HepG2 (cell line): ENCODE measurements at regions not wholly inside any gene's neighbourhood (a gene's known extent, or its start where the extent isn't known, plus 50 kb on each side); places are given as distances from the start of the nearest gene placed in this dataset.

Experiments used
- ATAC-seq: fragments of 200-7000 bp; cut with Tn5 transposase; 3 replicates; pipeline ENCODE4 v1.9.1; 2020; ENCODE audit warnings: mild to moderate bottlenecking, moderate library complexity
- BruUV-seq: library from RNA; stranded (reverse); fragments of 400-500 nt; replicated peaks from 2 replicates; lab custom pipeline; 2021; lab: Mats Ljungman, UMichigan
- CTCF ChIA-PET: fragments of 300-600 bp; formaldehyde crosslinking; extraction: SDS; loops from one replicate; lab custom pipeline; 2021; ENCODE audit warnings: low total read pairs, inconsistent platforms, low intra/inter-chr PET ratio; lab: Yijun Ruan, JAX
- POLR2A ChIA-PET: fragments of 350-600 bp; sonication (Branson Sonifier 250); formaldehyde crosslinking; loops from one replicate; lab custom pipeline; 2020; ENCODE audit warnings: antibody characterized with exemption, inconsistent platforms; lab: Yijun Ruan, JAX
- DNase-seq: peaks from one replicate; pipeline ENCODE4 v3.0.0-alpha.2; 2015; ENCODE audit warnings: low spot score
- FAIRE-seq: peaks from 3 replicates; lab custom pipeline; 2011; peaks lifted over from hg19 to GRCh38; lab: Jason Lieb, UNC
- H2AFZ ChIP-seq: one replicate; pipeline ENCODE4 v1.6.1; 2011; ENCODE audit warnings: low read length, inconsistent platforms
- H3K27ac ChIP-seq: fragments of 300-600 bp; 3 replicates; pipeline ENCODE4 v1.8.0; 2011; ENCODE audit warnings: mixed run types, mild to moderate bottlenecking, mixed read lengths, low read length, inconsistent platforms; ENCODE audit not compliant: insufficient read depth; ENCODE audit errors: extremely low read length
- H3K27me3 ChIP-seq, 2 experiments: fragments of 200-600 bp in 1 of 2; 2 replicates in 1 of 2; 3 replicates in 1 of 2; pipeline versions ENCODE4 v1.6.0 to v1.8.0; 2011; ENCODE audit warnings: low read length in 2 of 2, mild to moderate bottlenecking in 2 of 2, moderate library complexity in 2 of 2, inconsistent platforms in 1 of 2; ENCODE audit not compliant: insufficient read depth in 2 of 2, control insufficient read depth in 1 of 2
- H3K36me3 ChIP-seq, 2 experiments: fragments of 200-600 bp in 1 of 2; replicated peaks in 1 of 2; 2 replicates in 1 of 2; 3 replicates in 1 of 2; pipeline versions ENCODE4 v1.5.1 to v1.8.0; 2011; ENCODE audit warnings: low read length in 2 of 2, inconsistent platforms in 1 of 2; ENCODE audit not compliant: insufficient read depth in 2 of 2, control insufficient read depth in 1 of 2
- H3K4me1 ChIP-seq: 2 replicates; pipeline ENCODE4 v1.5.1; 2012; ENCODE audit warnings: low read length, inconsistent platforms; ENCODE audit not compliant: insufficient read depth
- H3K4me2 ChIP-seq: 2 replicates; pipeline ENCODE4 v1.6.0; 2011; ENCODE audit warnings: low read depth, low read length, inconsistent platforms
- H3K4me3 ChIP-seq, 3 experiments: fragments of 200-600 bp in 1 of 3; sonication (generic), shearing (Covaris generic) in 1 of 3; replicated peaks in 1 of 3; 2 replicates each; pipeline ENCODE4 v1.5.1; 2011 to 2016; ENCODE audit warnings: low read length in 3 of 3, inconsistent platforms in 2 of 3, low read depth in 2 of 3, mild to moderate bottlenecking in 2 of 3, control low read depth in 1 of 3, mixed read lengths in 1 of 3; ENCODE audit not compliant: insufficient read depth in 1 of 3
- H3K79me2 ChIP-seq: one replicate; pipeline ENCODE4 v1.6.1; 2011; ENCODE audit warnings: low read length, inconsistent platforms; ENCODE audit not compliant: insufficient read depth
- H3K9ac ChIP-seq: 2 replicates; pipeline ENCODE4 v1.6.0; 2011; ENCODE audit warnings: mild to moderate bottlenecking, low read depth, low read length, inconsistent platforms; ENCODE audit not compliant: insufficient read depth
- H3K9me3 ChIP-seq: 2 replicates; pipeline ENCODE4 v1.5.1; 2012; ENCODE audit warnings: mild to moderate bottlenecking, low read length
- H4K20me1 ChIP-seq: 2 replicates; pipeline ENCODE4 v1.6.0; 2011; ENCODE audit warnings: inconsistent platforms, mild to moderate bottlenecking, low read length, moderate library complexity; ENCODE audit not compliant: insufficient read depth
- BCLAF1 ChIP-seq: fragments of 450-650 bp; IDR thresholded peaks from 2 replicates; pipeline ENCODE4 v1.6.1; 2017; ENCODE audit warnings: mild to moderate bottlenecking
- E2F1 ChIP-seq: sonication (generic); formaldehyde crosslinking; IDR thresholded peaks from 2 replicates; pipeline ENCODE4 v1.5.0; 2020; ENCODE audit warnings: missing genetic modification reagents
- EHMT2 ChIP-seq: fragments of 200-600 bp; sonication (generic); IDR thresholded peaks from 2 replicates; pipeline ENCODE4 v1.7.0; 2017; ENCODE audit warnings: antibody characterized with exemption, low read depth, low read length, borderline replicate concordance
- FOXK2 ChIP-seq: fragments of 450-650 bp; IDR thresholded peaks from 2 replicates; pipeline ENCODE4 v1.6.1; 2016
- LCORL ChIP-seq, 2 experiments: fragments of 450-650 bp in 1 of 2; sonication (generic) in 1 of 2; formaldehyde crosslinking in 1 of 2; IDR thresholded peaks; 2 replicates each; pipeline versions ENCODE4 v1.5.0 to v1.6.1; 2017 to 2020; ENCODE audit warnings: antibody characterized with exemption in 1 of 2, missing genetic modification reagents in 1 of 2
- MAFF ChIP-seq: IDR thresholded peaks from 2 replicates; pipeline ENCODE4 v1.6.1; 2011; ENCODE audit warnings: low read depth, low read length, improper control_type of control experiment
- MBNL3 ChIP-seq: fragments of 250-450 bp; sonication (Bioruptor Pico); conservative IDR thresholded peaks from 2 replicates; pipeline ENCODE4 v1.8.0; 2022; ENCODE audit warnings: mild to moderate bottlenecking, inconsistent platforms
- NKX3-1 ChIP-seq: sonication (generic); formaldehyde crosslinking; IDR thresholded peaks from 2 replicates; pipeline ENCODE4 v1.5.0; 2020; ENCODE audit warnings: missing genetic modification reagents
- NR2F6 ChIP-seq, 2 experiments: IDR thresholded peaks; 2 replicates each; pipeline ENCODE4 v1.6.1; 2016; ENCODE audit warnings: antibody characterized with exemption in 1 of 2, mild to moderate bottlenecking in 1 of 2
- SP1 ChIP-seq, 2 experiments: fragments of 450-650 bp in 1 of 2; sonication (generic) in 1 of 2; formaldehyde crosslinking in 1 of 2; IDR thresholded peaks; 2 replicates each; pipeline versions ENCODE4 v1.4.0 to v1.6.1; 2016 to 2020; ENCODE audit warnings: missing genetic modification reagents in 1 of 2
- ZNF329 ChIP-seq: sonication (generic); formaldehyde crosslinking; IDR thresholded peaks from 2 replicates; pipeline ENCODE4 v1.9.0; 2021; ENCODE audit warnings: low read depth, mild to moderate bottlenecking, missing genetic modification reagents
- ZNF333 ChIP-seq: sonication (generic); formaldehyde crosslinking; IDR thresholded peaks from 2 replicates; pipeline ENCODE4 v1.4.0; 2020; ENCODE audit warnings: mild to moderate bottlenecking, missing genetic modification reagents, borderline replicate concordance
- ZNF629 ChIP-seq: sonication (generic); formaldehyde crosslinking; conservative IDR thresholded peaks from 2 replicates; pipeline ENCODE4 v1.5.0; 2020; ENCODE audit warnings: missing genetic modification reagents
- ZNF660 ChIP-seq: sonication (generic); formaldehyde crosslinking; IDR thresholded peaks from 2 replicates; pipeline ENCODE4 v1.5.1; 2020; ENCODE audit warnings: mild to moderate bottlenecking, low read depth, missing genetic modification reagents, borderline replicate concordance
- ZNF792 ChIP-seq: IDR thresholded peaks from 2 replicates; pipeline ENCODE4 v1.6.1; 2016
- WGBS: methylation state at CpG from one replicate; pipeline ENCODE4 v1.1.6; 2017; ENCODE audit warnings: low lambda C conversion rate; 5-methylcytosine and 5-hydroxymethylcytosine counted together
- in situ Hi-C: cut with HindIII; loops from 2 replicates; pipeline ENCODE4 v1.10.0; 2017; ENCODE audit warnings: low pct_unique_long_range_greater_than_20kb; ENCODE audit not compliant: extremely low pct_ligation_motif_present
- intact Hi-C: fragments of 100-400 bp; cut with micrococcal nuclease; formaldehyde crosslinking; loops from one replicate; pipeline ENCODE4 v1.10.0; 2022; ENCODE audit not compliant: unreplicated experiment

- H3K9ac ChIP-seq, result no peak overlapping the region
- CTCF ChIA-PET, result no interaction called here
- H3K9me3 ChIP-seq, result no peaks in the 10 kb centered on the region
- H3K36me3 ChIP-seq, result no peaks in the 10 kb centered on the region
- 68% methylated on average over 1 of the region's 1 CpG for WGBS
- peaks cover 0 to 13% of the 10 kb centered on the region in 2 experiments; a peak in 1 of 5 replicates for H3K27me3 ChIP-seq
- H3K79me2 ChIP-seq, result no peaks in the 10 kb centered on the region
- POLR2A ChIA-PET, result no interaction called here
- no TSS peak for BruUV-seq
- FAIRE-seq (no peak), DNase-seq (no peak), ATAC-seq (no peak)
- in situ Hi-C loops, result no loop called here
- H3K4me2 ChIP-seq, result no peak overlapping the region
- no peaks in the 10 kb centered on the region for H3K4me1 ChIP-seq
- H2AFZ ChIP-seq, result no peak overlapping the region
- intact Hi-C loops, result no loop called here
- H3K27ac ChIP-seq, result no peak overlapping the region
- H4K20me1 ChIP-seq, result no peaks in the 10 kb centered on the region
- no peak overlapping the region for H3K4me3 ChIP-seq
- no peak for TF ChIP-seq ZNF660 (CRISPR knock-in tag)
- no peak for TF ChIP-seq MBNL3 (CRISPR knock-in tag)
- no peak for TF ChIP-seq NR2F6 (IDR thresholded peaks at IDR 0.05)
- no peak for TF ChIP-seq NR2F6 (CRISPR knock-in tag; IDR thresholded peaks at IDR 0.05)
- TF ChIP-seq ZNF333 (CRISPR knock-in tag), result no peak
- no peak for TF ChIP-seq EHMT2
- no peak for TF ChIP-seq ZNF792 (CRISPR knock-in tag)
- TF ChIP-seq MAFF, result no peak
- no peak for TF ChIP-seq NKX3-1 (CRISPR knock-in tag)
- TF ChIP-seq BCLAF1, result no peak
- no peak for TF ChIP-seq SP1 (IDR thresholded peaks at IDR 0.05)
- no peak for TF ChIP-seq SP1 (CRISPR knock-in tag; IDR thresholded peaks at IDR 0.05)
- no peak for TF ChIP-seq ZNF629 (CRISPR knock-in tag)
- TF ChIP-seq E2F1 (CRISPR knock-in tag), result no peak
- no peak for TF ChIP-seq FOXK2
- TF ChIP-seq LCORL (IDR thresholded peaks at IDR 0.05), result no peak
- TF ChIP-seq LCORL (CRISPR knock-in tag; IDR thresholded peaks at IDR 0.05), result no peak
- TF ChIP-seq ZNF329 (CRISPR knock-in tag), result no peak
- TF ChIP-seq, all 625 proteins: peak for 0
Measured at GRCh38 chr2:64291181-64291580, 147.0 kb upstream of the PELI1 start.
